GM12878 (cell line): ENCODE measurements at regions not wholly inside any gene's neighbourhood (a gene's known extent, or its start where the extent isn't known, plus 50 kb on each side); places are given as distances from the start of the nearest gene placed in this dataset.

Experiments
- ESRRA ChIP-seq: IDR thresholded peaks from 2 replicates; pipeline ENCODE4 v1.6.1; 2012; ENCODE audit warnings: mild to moderate bottlenecking, low read length, improper control_type of control experiment
- JUNB ChIP-seq: IDR thresholded peaks from 2 replicates; pipeline ENCODE4 v1.6.1; 2016; ENCODE audit warnings: antibody characterized with exemption, mild to moderate bottlenecking
- MEF2A ChIP-seq: IDR thresholded peaks from 2 replicates; pipeline ENCODE4 v1.6.1; 2011; ENCODE audit warnings: low read depth, mild to moderate bottlenecking, low read length, moderate library complexity; ENCODE audit not compliant: insufficient read depth
- MXI1 ChIP-seq: fragments of 150-350 bp; IDR thresholded peaks from 2 replicates; pipeline ENCODE4 v1.6.1; 2011; ENCODE audit warnings: low read depth, mild to moderate bottlenecking, inconsistent platforms, low read length, improper control_type of control experiment
- POLR2A ChIP-seq: IDR thresholded peaks from 2 replicates; pipeline ENCODE4 v1.6.1; 2011; ENCODE audit warnings: low read depth, mild to moderate bottlenecking, low read length
- RCOR1 ChIP-seq: conservative IDR thresholded peaks from 2 replicates; pipeline ENCODE4 v1.6.1; 2012; ENCODE audit warnings: low read depth, low read length, improper control_type of control experiment
- TCF12 ChIP-seq: IDR thresholded peaks from 2 replicates; pipeline ENCODE4 v1.6.1; 2011; ENCODE audit warnings: low read depth, mild to moderate bottlenecking, low read length
- YY1 ChIP-seq: IDR thresholded peaks from 2 replicates; pipeline ENCODE4 v1.6.1; 2011; ENCODE audit warnings: low read depth, mild to moderate bottlenecking, low read length
- TF ChIP-seq, protein P1 (sequence below), 3 experiments: IDR thresholded peaks in 2 of 3; conservative IDR thresholded peaks in 1 of 3; 2 replicates each; pipeline ENCODE4 v1.5.1; 2011; ENCODE audit warnings: low read depth in 3 of 3, low read length in 3 of 3, mild to moderate bottlenecking in 3 of 3, control low read depth in 2 of 3, moderate library complexity in 2 of 3, inconsistent platforms in 1 of 3, mixed read lengths in 1 of 3; ENCODE audit not compliant: control insufficient read depth in 2 of 3, insufficient read depth in 1 of 3; ENCODE audit errors: extremely low read depth in 1 of 3
- TF ChIP-seq, protein P2 (sequence below): IDR thresholded peaks from 2 replicates; pipeline ENCODE4 v1.6.1; 2011; ENCODE audit warnings: low read depth, mild to moderate bottlenecking, low read length, moderate library complexity, borderline replicate concordance; ENCODE audit errors: extremely low read depth

DNA sequence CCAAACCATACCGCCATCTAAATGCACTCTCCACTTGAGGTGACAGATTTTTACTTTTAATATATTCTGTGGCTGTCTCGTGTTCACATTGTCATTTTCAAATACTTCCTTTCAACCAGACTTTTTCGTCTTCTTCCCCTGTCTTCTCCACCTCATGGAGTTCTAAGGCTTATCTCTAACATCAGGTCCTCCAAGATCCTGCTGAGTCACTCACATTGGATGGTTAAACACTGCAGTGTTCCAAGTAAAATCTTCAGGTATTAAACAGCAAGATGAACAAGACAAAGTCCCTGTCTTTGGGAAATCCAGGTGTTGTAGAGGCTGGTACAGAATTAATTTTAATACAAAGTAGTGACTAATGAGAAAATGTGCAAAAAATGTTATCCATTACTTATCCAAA, 330.2 kb upstream of the KIF2B start:
- no peak for TF ChIP-seq MXI1
- TF ChIP-seq JUNB, result no peak
- no peak for TF ChIP-seq TCF12
- TF ChIP-seq POLR2A, result no peak
- TF ChIP-seq MEF2A, result no peak
- TF ChIP-seq, protein P1, sequence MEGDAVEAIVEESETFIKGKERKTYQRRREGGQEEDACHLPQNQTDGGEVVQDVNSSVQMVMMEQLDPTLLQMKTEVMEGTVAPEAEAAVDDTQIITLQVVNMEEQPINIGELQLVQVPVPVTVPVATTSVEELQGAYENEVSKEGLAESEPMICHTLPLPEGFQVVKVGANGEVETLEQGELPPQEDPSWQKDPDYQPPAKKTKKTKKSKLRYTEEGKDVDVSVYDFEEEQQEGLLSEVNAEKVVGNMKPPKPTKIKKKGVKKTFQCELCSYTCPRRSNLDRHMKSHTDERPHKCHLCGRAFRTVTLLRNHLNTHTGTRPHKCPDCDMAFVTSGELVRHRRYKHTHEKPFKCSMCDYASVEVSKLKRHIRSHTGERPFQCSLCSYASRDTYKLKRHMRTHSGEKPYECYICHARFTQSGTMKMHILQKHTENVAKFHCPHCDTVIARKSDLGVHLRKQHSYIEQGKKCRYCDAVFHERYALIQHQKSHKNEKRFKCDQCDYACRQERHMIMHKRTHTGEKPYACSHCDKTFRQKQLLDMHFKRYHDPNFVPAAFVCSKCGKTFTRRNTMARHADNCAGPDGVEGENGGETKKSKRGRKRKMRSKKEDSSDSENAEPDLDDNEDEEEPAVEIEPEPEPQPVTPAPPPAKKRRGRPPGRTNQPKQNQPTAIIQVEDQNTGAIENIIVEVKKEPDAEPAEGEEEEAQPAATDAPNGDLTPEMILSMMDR (IDR thresholded peaks at IDR 0.05 in 2 of 3, conservative IDR thresholded peaks at IDR 0.05 in 1 of 3; ENCODE audit: control insufficient read depth in 2 of 3, extremely low read depth in 1 of 3, insufficient read depth in 1 of 3, low read depth in 3 of 3, low read length in 3 of 3), result no peak
- no peak for TF ChIP-seq RCOR1
- no peak for TF ChIP-seq ESRRA
- no peak for TF ChIP-seq YY1
- TF ChIP-seq, protein P2, sequence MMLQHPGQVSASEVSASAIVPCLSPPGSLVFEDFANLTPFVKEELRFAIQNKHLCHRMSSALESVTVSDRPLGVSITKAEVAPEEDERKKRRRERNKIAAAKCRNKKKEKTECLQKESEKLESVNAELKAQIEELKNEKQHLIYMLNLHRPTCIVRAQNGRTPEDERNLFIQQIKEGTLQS, result no peak
